ENCODE measurements at regions not wholly inside any gene's neighbourhood (a gene's known extent, or its start where the extent isn't known, plus 50 kb on each side); places are given as distances from the start of the nearest gene placed in this dataset.

GRCh38 chr5:174800435-174800834, 76.1 kb downstream of the MSX2 start:
- TF ChIP-seq CTCF (conservative IDR thresholded peaks at IDR 0.05; ENCODE audit: low read length): no peak
- no peak for TF ChIP-seq EZH2phosphoT487 (IDR thresholded peaks at IDR 0.05; ENCODE audit: borderline replicate concordance)
